ENCODE measurements at regions not wholly inside any gene's neighbourhood (a gene's known extent, or its start where the extent isn't known, plus 50 kb on each side); places are given as distances from the start of the nearest gene placed in this dataset.
"Not testable (repeated sequence)": the region's sequence is repeated elsewhere in the genome, so short reads cannot be mapped to it uniquely, and the experiment has no call there.

- DNase-seq, result no peak
Observed at GRCh38 chr6:79808921-79809320, 138.4 kb downstream of the ELOVL4 start.

GRCh38 chr6:79806661-79807060, 140.7 kb downstream of the ELOVL4 start:
- not testable (repeated sequence) for DNase-seq

GRCh38 chr6:79804732-79805131, 142.6 kb downstream of the ELOVL4 start:
- DNase-seq, result no peak

GRCh38 chr6:79803917-79804316, 143.4 kb downstream of the ELOVL4 start:
- no peak for DNase-seq

- DNase-seq, result peak; percentile 74
Observed at GRCh38 chr6:79802657-79803300, 144.6 kb downstream of the ELOVL4 start.

- no peak for DNase-seq
Observed at GRCh38 chr6:79801362-79801761, 146.0 kb downstream of the ELOVL4 start.

- DNase-seq, result no peak
Observed at GRCh38 chr6:79798841-79799240, 148.5 kb downstream of the ELOVL4 start.

- no peak for DNase-seq
Observed at GRCh38 chr6:79797912-79798311, 149.4 kb downstream of the ELOVL4 start.

GRCh38 chr6:79797163-79797764, 150.1 kb downstream of the ELOVL4 start:
- DNase-seq, result no peak

- DNase-seq, result no peak
Observed at GRCh38 chr6:79796197-79796596, 151.2 kb downstream of the ELOVL4 start.

- no peak for DNase-seq
Observed at GRCh38 chr6:79789896-79790295, 157.5 kb downstream of the ELOVL4 start.

- DNase-seq, result no peak
Observed at GRCh38 chr6:79788756-79789155, 157.6 kb downstream of the SH3BGRL2 start.

GRCh38 chr6:79787626-79788025, 156.5 kb downstream of the SH3BGRL2 start:
- peak; percentile 67 for DNase-seq

GRCh38 chr6:79784395-79784753, 153.2 kb downstream of the SH3BGRL2 start:
- DNase-seq, result no peak

GRCh38 chr6:79783670-79784394, 152.7 kb downstream of the SH3BGRL2 start:
- no peak for DNase-seq

- peak; percentile 74 for DNase-seq
Observed at GRCh38 chr6:79782792-79783580, 151.9 kb downstream of the SH3BGRL2 start.

- no peak for DNase-seq
Observed at GRCh38 chr6:79781916-79782315, 150.8 kb downstream of the SH3BGRL2 start.

- no peak for DNase-seq
Observed at GRCh38 chr6:79780881-79781280, 149.8 kb downstream of the SH3BGRL2 start.

- DNase-seq, result no peak
Observed at GRCh38 chr6:79778816-79779215, 147.7 kb downstream of the SH3BGRL2 start.

- peak; percentile 95 for DNase-seq
Observed at GRCh38 chr6:79777713-79778579, 146.8 kb downstream of the SH3BGRL2 start.

GRCh38 chr6:79776076-79776475, 144.9 kb downstream of the SH3BGRL2 start:
- no peak for DNase-seq

GRCh38 chr6:79775222-79775621, 144.1 kb downstream of the SH3BGRL2 start:
- no peak for DNase-seq
